Parathyroid adenoma (tissue), 2 donors: ENCODE measurements at regions not wholly inside any gene's neighbourhood (a gene's known extent, or its start where the extent isn't known, plus 50 kb on each side); places are given as distances from the start of the nearest gene placed in this dataset.
"Not testable (repeated sequence)": the region's sequence is repeated elsewhere in the genome, so short reads cannot be mapped to it uniquely, and the experiment has no call there.

Source experiments
- H2AFZ ChIP-seq: fragments of 300-600 bp; sonication (generic); one replicate; pipeline ENCODE4 v1.7.0; 2017; ENCODE audit warnings: antibody characterized with exemption, mild to moderate bottlenecking
- H3K27ac ChIP-seq: fragments of 300-600 bp; sonication (generic); one replicate; pipeline ENCODE4 v1.7.0; 2017
- H3K27me3 ChIP-seq: fragments of 300-600 bp; sonication (generic); one replicate; pipeline ENCODE4 v1.7.0; 2017; ENCODE audit warnings: low read length; ENCODE audit not compliant: control insufficient read depth, insufficient read depth
- H3K36me3 ChIP-seq: fragments of 300-600 bp; sonication (generic); one replicate; pipeline ENCODE4 v1.7.0; 2017; ENCODE audit warnings: low read length; ENCODE audit not compliant: control insufficient read depth, insufficient read depth
- H3K4me1 ChIP-seq: fragments of 300-600 bp; sonication (generic); one replicate; pipeline ENCODE4 v1.7.0; 2017; ENCODE audit warnings: control low read depth
- H3K4me2 ChIP-seq: fragments of 300-600 bp; sonication (generic); one replicate; pipeline ENCODE4 v1.7.0; 2017; ENCODE audit warnings: low read length
- H3K4me3 ChIP-seq: fragments of 300-600 bp; sonication (generic); one replicate; pipeline ENCODE4 v1.7.0; 2017; ENCODE audit warnings: low read depth, low read length
- H3K79me2 ChIP-seq: fragments of 300-600 bp; sonication (generic); one replicate; pipeline ENCODE4 v1.7.0; 2017; ENCODE audit warnings: control low read depth
- H3K9ac ChIP-seq: fragments of 300-600 bp; sonication (generic); one replicate; pipeline ENCODE4 v1.7.0; 2017; ENCODE audit warnings: mild to moderate bottlenecking
- H3K9me3 ChIP-seq: fragments of 300-600 bp; sonication (generic); one replicate; pipeline ENCODE4 v1.7.0; 2017; ENCODE audit warnings: low read length; ENCODE audit not compliant: control insufficient read depth
- CTCF ChIP-seq: fragments of 300-600 bp; sonication (generic); IDR thresholded peaks from one replicate; pipeline ENCODE4 v1.7.0; 2017; ENCODE audit warnings: antibody characterized with exemption, mild to moderate bottlenecking
- donor health status: primary hyperparathyroidism.

- H2AFZ ChIP-seq = no peak overlapping the region
- no peaks in the 10 kb centered on the region for H3K9me3 ChIP-seq
- no peak overlapping the region for H3K4me3 ChIP-seq
- no peaks in the 10 kb centered on the region for H3K4me1 ChIP-seq
- no peaks in the 10 kb centered on the region for H3K36me3 ChIP-seq
- H3K9ac ChIP-seq = no peak overlapping the region
- TF ChIP-seq CTCF = no peak
- no peak overlapping the region for H3K4me2 ChIP-seq
- H3K79me2 ChIP-seq = no peaks in the 10 kb centered on the region
- no peak overlapping the region for H3K27ac ChIP-seq
- no peaks in the 10 kb centered on the region for H3K27me3 ChIP-seq
These were observed 199.4 kb upstream of the CENPE start for GRCh38 chr4:103397541-103397940.

GRCh38 chr4:103387508-103388011, 189.4 kb upstream of the CENPE start:
- H3K4me3 ChIP-seq, H2AFZ ChIP-seq, H3K4me2 ChIP-seq, H3K27ac ChIP-seq, H3K9ac ChIP-seq, H3K79me2 ChIP-seq, H3K36me3 ChIP-seq, H3K27me3 ChIP-seq, H3K4me1 ChIP-seq, H3K9me3 ChIP-seq: not testable (repeated sequence)

GRCh38 chr4:103385565-103385964, 187.4 kb upstream of the CENPE start:
- H3K9ac ChIP-seq, H3K27ac ChIP-seq, H3K4me2 ChIP-seq, H3K27me3 ChIP-seq, H3K9me3 ChIP-seq, H3K4me1 ChIP-seq, H3K4me3 ChIP-seq, H3K36me3 ChIP-seq, H2AFZ ChIP-seq, H3K79me2 ChIP-seq: not testable (repeated sequence)

- Histone ChIP-seq H3K36me3 (no peaks in the 10 kb centered on the region), H3K27ac (no peak overlapping the region), H3K4me2 (no peak overlapping the region), H3K4me1 (no peaks in the 10 kb centered on the region), H2AFZ (no peak overlapping the region), H3K9me3 (no peaks in the 10 kb centered on the region), H3K27me3 (no peaks in the 10 kb centered on the region), H3K4me3 (no peak overlapping the region), H3K79me2 (no peaks in the 10 kb centered on the region), H3K9ac (no peak overlapping the region)
- TF ChIP-seq CTCF = no peak
These were observed 177.1 kb upstream of the CENPE start for GRCh38 chr4:103375278-103375677.

GRCh38 chr4:103374758-103375157, 176.6 kb upstream of the CENPE start:
- no peak for TF ChIP-seq CTCF
- no peaks in the 10 kb centered on the region for H3K36me3 ChIP-seq
- H3K9ac ChIP-seq = no peak overlapping the region
- no peaks in the 10 kb centered on the region for H3K9me3 ChIP-seq
- H2AFZ ChIP-seq = no peak overlapping the region
- no peaks in the 10 kb centered on the region for H3K79me2 ChIP-seq
- no peak overlapping the region for H3K4me2 ChIP-seq
- H3K4me3 ChIP-seq = no peak overlapping the region
- no peaks in the 10 kb centered on the region for H3K4me1 ChIP-seq
- H3K27ac ChIP-seq = no peak overlapping the region
- H3K27me3 ChIP-seq = no peaks in the 10 kb centered on the region

GRCh38 chr4:103374306-103374705, 176.2 kb upstream of the CENPE start:
- Histone ChIP-seq H3K4me1 (no peaks in the 10 kb centered on the region), H3K4me2 (no peak overlapping the region), H3K4me3 (no peak overlapping the region)

More at GRCh38 chr4:103374306-103374705, 176.2 kb upstream of the CENPE start:
- Histone ChIP-seq H3K79me2 (no peaks in the 10 kb centered on the region), H3K27ac (no peak overlapping the region), H3K36me3 (no peaks in the 10 kb centered on the region), H2AFZ (no peak overlapping the region), H3K9me3 (no peaks in the 10 kb centered on the region), H3K27me3 (no peaks in the 10 kb centered on the region), H3K9ac (no peak overlapping the region)
- no peak for TF ChIP-seq CTCF
